ENCODE measurements at regions not wholly inside any gene's neighbourhood (a gene's known extent, or its start where the extent isn't known, plus 50 kb on each side); places are given as distances from the start of the nearest gene placed in this dataset.
"Not testable (repeated sequence)": the region's sequence is repeated elsewhere in the genome, so short reads cannot be mapped to it uniquely, and the experiment has no call there.

DNA sequence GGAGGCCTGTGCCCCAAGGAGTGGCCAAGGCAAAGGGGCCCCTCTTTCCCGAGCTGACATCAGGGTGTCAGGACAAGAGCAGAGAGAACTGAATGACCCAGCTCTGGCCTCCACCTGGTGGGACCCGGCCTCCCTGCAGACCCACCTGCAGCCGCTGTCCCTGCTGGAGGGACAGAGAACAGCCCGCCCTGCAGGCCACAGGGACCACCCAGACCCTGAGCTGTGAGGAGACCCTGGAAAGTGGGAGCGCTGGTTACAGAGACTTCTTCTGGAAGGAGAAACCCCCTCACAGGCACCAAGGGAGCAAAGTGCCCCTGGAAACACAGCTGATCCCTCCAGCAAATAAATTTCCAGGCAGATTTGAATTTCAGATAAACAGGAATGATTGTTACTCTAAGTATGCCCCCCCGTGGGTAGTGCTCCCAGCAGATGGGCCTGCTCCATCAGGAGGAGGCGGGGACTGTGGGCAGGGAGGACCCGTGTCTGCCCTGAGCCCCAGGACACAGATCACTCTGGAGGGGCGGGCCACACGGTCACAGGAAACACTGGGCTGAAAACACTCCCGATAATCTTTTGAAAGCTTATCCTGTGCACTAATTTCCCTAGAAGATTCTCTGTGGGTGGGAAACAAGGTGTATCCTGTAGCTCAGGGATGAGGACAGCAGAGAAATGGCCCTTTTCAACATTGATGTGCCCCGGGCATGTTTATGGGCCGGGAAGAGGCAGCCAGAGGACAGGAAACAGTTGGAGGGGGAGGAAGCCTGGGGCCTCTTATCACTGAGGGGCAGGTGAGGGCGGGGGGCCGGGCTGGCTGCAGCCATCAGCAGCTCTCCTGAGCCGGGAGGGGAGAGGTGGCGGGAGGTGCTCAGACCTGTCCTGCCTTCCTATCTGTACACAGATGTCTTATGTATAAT, 276.0 kb downstream of the ADGRD1 start:
- DNase-seq (ENCODE audit: low spot score) = no peak

DNA sequence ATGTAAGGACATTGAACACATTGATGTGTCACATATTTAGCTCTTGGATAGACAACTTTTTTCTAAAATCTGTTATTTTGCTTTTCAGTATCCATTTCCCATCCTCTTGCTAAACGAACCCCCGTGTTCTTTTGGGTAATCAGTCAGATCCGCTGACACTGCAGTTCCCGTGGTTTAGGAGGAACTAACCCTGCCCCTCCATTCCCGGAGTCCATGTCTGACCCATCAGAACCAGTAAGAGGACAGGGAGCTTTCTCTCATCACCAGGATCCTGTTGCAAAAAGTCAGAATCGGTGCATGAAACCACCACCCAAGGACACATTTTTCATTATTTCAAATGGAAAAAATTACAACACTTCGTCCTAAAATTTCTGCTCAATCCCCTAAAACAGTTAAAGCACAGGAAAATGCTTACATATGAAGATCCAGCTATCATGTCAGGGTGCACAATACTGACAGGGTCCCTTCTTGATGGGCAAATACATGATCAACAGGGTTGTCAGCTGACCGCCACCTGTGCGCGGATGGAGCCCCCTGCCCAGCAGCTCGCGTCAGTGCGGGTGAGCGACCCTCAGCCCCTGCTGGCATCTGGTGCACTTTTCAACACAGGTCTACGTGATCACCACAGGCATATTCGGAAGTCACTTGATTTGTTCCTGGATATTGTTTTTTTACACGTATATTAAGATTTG, 276.8 kb downstream of the ADGRD1 start:
- no peak for DNase-seq (ENCODE audit: low spot score)

DNA sequence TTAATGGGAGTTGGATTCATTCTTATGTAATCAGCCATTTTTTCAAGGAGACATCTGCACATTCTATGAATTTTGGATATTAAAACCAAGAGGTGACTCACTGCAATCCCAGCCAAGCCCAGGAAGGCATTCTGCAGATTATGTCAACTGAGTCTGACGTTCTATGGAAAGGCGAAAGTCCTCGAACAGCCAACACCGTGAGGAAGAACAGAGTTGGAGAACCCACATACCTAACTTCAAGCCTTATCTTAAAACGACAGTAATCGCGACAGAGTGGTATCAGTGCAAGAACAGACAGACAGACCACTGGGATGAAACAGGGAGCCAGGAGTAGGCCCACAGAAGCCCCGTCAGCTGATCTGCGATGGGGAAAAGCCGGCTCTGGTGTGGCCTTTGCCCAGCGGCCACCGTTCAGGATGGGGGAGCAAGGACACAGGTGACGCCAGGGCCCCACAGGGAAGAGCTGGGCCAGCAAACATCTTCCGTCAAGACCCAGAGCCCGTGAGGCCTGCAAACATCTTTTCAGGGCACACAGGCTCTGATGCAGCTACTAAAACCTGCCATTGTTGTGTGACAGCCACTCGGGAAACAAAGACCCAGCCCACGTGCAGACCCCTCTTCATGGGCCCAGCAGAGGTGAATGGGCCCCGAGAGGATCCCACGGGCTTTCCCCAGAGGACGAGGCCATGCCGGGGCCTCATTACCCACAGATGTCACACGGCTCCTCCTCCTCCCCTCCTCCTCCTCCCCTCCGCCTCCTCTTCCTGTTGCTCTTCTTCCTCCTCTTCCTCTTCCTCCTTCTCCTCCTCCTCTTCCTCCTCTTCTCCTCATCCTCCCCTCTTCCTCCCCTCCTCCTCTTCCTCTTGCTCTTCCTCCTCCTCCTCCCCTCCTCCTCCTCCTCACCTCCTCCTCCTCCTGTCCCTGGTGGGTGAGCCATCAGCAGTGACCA, 277.6 kb downstream of the ADGRD1 start:
- no peak for DNase-seq (ENCODE audit: low spot score)

DNA sequence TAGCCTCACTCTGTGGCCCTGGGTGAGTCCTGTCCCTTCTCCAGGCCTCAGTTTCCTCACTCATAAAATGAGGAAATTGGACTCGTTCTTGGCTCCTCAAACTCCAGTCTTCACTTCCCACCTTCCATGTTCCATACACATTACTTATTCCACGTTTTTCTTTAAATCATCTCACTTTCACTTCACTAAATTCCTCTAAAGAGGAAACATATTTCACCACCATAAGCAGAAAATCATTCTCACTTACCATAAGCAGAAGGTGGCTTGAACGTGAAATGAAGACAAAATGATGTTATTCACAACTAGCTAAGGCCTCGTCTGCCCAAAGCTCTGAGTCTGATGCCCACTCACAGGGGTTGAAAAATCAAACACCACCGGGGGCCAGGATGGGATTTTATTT, 278.3 kb downstream of the ADGRD1 start:
- DNase-seq (ENCODE audit: low spot score) = no peak

DNA sequence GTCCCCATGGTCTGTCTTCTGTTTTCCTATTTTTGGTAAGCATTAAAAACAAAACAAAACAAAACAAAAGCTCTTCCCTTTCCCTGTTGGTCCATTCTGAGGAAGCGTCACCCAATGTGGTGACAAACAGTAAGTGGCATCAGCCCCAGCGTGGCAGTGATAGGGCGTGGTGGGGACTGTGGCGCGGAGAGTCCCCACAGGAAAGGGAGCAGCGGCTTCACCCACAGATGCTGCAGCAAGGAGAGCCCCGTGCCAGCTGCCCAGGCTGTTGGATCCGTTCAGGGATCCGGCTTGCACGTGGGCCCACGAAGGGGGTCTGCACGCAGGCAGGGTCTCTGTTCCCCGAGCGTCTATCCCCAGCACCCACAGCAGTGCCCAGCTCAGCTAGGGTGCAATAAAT, 279.2 kb downstream of the ADGRD1 start:
- DNase-seq (ENCODE audit: low spot score) = not testable (repeated sequence)

DNA sequence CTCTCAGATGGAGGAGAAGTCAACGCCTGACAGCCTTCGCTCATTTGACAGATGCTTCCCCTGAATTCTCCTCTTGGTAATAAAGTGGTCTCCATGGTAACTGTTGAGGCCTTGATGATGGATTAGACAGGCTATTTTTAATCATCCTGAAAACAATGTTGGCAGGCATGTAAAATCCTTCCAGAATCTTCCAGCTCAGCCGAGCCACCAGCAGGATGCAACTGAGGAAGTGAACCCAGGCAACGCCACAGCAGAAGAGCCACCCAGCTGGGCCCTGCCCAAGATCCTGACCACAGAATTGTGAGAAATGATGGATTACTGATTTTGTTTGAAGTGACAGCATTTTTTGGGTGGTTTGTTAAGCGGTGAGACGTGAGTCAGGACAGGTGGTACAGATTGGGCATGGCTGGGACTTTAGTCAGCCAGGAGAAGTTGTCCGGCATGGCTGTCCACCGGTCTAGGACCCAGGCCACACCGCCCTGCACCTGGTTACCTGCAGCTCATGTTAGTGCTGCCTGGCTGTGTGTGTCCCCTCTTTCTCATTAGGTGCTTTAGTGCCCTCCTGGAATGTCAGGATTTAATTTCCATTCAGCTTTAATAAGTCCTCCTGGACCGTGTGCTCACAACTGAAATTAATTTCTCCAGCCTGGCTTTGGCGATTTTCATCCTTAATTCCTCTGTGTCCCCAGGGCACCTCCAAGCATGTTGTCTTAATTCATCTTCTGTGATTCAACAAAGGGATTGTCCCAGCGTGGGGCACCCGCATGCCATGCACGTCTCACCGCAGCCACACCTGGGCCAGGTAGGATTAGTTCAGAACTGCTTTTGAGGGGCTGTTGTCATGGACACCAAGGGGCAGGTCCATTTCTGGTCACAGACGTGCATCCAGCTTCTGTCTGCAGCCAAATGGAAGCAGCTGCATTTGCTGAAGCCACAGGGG, 280.4 kb downstream of the ADGRD1 start:
- not testable (repeated sequence) for DNase-seq (ENCODE audit: low spot score)

DNA sequence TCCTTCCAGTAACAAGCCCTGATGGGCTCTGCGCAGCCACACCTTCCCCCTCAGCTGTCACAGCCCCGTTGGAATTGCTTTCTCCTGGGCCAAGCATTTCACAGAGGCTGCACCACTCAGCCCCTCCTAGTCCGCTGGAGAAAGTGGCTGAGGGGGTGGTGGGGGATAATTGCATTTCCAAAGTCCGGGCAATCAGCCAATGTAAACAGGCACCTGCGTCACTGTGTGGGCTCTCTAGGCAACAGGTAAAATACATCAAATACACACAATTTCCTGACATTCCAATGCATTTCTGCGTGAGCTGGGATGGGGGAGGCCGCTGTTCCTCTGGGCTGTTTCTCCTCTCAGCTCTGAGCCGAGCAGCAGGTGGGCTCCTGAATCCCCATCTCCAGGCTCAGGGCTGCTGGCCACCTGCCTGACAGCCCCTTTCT, 281.1 kb downstream of the ADGRD1 start:
- not testable (repeated sequence) for DNase-seq (ENCODE audit: low spot score)

DNA sequence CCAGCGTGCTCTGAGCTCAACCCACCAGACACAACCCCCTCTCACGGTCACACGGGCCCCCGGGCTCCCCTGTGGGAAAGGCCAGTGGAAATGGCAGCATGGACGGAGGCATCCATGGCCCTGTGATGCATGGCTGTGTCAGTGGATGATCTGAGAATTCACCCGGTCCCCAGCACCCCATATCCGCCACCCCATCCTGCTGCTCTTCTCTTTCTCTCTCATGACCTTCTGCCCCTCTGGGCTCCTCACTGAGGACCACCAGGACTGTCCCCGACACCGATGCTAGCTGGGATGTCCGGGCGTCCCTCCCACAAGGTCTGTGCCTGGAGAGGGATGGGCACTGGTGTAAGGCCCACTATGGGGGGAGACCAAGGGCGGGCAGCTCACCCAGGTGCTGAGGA, 282.2 kb downstream of the ADGRD1 start:
- no peak for DNase-seq (ENCODE audit: low spot score)

DNA sequence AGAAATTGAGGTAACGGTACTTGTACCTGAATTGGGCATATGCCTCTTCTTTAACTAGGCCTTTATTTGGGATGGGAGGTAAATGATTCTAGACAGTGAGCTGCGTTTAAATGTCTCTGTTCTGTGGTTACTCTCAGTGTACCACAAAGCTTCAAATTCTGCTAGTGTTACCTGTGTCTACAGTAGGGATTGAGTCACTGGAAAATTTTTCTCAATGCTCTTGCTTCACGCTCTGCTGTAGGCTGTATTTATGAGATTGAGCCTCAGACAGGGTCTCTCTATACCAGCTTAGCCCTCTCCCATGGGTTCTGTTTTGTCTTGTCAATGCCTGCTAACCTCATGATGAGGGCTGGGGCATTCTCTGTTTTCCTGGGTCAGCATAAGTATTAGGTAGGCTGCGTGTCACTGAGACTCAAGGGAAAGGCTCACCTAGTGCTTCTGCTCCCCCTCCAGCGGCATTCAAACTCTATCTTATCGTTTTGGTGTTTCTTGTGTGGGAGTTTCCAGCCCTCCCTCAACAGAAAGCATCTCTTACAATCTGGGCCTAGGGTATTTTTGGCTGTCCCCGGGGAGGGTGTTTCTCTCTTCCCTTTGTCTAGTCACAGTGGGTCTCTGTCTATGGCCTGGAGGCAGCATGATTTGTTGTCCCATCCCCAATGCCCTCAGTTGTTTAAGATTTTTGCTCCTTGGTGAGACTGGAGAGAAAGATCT, 285.8 kb downstream of the ADGRD1 start:
- DNase-seq (ENCODE audit: low spot score) = no peak

DNA sequence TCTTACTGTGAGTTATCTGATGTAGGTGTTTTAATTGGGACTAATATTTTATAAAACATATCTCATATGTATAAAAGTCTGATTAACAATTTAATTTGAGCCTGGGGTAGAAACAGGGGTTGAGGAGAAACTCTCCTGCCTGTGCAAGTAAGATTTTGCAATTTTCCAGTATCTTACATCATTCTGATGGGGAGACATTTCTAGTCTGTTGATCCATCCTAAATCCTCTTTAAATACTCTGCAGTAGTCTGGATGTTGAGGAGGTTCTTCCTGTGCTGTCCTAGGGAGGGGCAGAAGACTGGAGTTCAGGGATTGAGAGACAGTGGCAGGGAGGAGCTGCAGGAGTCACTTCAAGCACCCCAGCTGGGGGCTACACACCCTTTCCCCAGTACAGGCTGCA, 287.8 kb downstream of the ADGRD1 start:
- DNase-seq (ENCODE audit: low spot score) = no peak

DNA sequence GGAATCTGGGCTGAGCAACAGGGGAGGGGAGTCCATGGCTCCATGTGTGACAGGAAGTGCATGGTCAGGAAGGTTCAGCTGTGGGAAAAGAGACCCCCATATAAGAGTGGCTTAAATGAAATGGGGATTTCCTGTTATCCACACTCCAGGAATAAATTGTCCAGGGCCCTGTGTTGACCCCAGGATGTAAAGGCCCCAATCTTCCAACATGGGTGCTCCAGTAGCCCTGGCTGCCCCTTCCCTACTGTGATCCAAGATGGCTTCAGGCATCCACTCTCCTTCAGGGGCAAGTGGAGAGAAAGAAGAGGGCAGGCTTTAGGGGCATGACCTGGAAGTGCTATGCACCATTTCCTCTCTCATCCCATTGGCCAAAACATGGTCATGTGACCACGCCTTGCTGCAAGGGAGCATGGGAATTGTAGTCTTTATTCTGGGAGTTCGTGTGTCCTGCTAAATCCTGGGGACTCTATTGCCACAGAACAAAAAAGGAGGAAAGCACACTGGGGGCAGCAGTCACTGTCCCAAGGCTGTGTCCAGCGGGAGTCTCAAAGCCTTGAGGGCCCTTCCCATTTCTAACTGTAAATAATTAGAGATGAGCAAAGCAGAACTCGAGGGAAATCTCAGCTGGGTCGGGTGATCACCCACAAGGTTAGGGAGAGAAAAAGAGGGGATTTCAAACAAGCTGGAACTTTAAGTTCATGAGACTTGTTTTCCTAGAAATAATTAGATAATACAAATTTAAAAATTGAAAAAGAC, 289.2 kb downstream of the ADGRD1 start:
- DNase-seq (ENCODE audit: low spot score) = no peak

DNA sequence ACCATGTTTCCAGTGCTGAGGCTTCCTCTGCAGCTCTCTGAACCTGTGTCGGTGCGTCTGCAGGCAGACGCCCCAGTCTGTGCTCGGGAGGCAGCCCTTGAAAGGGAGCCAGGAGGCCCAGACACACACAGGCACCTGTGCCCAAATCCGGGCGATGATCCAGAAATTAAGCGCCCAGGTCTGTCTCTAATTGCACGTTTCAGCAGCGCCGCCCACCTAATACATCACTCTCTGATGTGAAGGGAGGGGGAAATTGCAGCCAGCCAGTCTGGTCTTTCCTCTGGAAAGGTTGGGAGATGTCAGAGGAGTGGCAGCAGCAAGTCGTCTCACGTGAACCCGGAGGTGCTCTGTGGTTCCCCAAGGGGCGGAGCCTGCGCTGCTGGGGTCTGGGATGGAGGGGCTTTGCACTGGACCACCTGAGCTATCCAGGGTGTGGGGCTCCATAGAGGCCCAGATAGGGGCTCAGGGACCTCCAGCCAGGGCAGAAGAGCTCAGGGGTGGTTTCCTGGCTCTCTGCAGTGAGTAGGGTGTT, 290.5 kb downstream of the ADGRD1 start:
- not testable (repeated sequence) for DNase-seq (ENCODE audit: low spot score)

DNA sequence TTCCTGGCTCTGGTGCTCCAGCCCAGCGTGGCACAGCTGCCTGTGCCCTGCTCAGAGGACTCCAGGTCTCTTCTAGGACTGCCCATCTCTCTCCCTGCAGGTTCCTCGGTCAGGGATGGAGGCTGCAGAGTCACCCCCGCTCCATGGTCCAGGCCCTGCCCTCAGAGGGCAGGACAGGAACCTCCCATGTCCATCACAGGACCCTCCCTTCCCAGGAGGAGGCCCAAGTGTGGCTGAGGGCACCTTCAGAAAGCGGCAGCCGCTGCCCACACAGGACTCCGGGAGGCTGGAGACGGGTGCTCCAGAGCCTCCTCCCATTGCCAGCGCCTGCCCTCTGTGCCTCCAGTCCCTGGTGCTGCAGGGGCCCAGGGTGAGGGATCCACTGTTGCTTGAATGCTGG, 291.5 kb downstream of the ADGRD1 start:
- DNase-seq (ENCODE audit: low spot score) = not testable (repeated sequence)

DNA sequence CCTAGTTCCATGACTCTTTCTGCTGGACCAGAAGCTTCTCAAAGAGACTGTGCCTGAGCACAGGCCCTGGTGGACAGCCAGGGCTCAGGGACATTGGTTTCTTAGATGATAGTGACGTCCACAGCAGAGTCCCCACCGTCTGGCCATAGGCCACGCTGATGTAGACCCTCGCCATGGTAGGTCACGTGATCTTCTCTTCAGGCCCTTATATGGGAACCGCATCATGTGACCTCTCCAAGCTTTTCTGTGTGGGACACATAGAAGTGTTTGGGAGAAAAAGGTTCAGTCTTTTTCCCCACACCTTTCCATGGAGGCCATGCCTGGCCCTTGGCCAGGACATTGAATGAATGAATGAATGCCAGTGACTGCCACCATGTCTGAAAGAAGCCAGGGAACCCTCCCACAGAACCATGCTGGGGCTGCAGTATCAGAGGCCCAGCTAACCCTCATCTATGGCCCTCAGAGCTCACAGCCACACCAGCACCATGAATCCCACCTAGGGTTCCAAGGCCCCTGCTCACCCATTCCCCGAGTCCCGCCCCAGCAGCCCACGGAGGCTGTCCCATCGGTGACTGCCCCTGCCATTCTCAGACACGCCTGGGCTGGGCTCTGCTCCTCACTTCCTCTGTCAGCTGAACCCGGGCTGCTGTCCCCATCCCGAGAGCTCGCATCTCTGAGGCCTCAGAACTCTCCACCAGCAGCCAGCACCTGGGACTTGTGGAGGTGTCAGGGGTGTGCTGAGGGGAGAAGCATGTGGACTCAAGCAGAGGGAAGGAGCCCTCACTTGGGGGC, 292.1 kb downstream of the ADGRD1 start:
- DNase-seq (ENCODE audit: low spot score) = no peak

DNA sequence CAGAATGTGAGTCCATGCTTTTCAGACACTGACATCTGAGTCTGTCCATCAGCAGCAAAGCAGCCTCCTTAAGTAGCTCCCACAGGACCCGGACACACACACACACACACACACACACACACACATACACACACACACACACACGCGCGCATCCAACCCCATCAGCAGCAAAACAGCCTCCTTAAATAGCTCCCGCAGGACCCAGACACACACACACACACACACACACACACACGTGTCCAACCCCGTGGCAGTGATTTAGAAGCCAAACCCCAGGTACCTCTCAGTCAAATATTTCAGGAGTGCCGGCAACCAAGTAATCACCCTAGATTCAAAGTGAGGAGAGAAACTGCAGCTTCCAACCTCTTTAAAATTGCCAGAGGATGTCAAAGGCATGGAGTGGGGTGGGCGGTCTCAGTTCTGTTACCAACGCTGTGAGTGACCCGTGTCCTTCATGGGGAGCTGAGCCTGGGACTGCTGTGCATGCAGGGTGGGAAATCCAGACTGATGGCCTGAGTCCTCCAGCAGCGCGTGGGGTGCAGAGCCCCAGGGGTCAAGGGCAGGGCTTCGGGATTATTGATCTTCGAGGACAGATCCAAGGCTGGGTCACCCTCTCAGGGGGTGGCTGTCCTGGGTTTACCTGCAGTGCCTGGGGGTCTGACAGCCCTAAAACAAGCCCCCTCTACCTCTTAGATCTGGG, 293.5 kb downstream of the ADGRD1 start:
- not testable (repeated sequence) for DNase-seq (ENCODE audit: low spot score)

DNA sequence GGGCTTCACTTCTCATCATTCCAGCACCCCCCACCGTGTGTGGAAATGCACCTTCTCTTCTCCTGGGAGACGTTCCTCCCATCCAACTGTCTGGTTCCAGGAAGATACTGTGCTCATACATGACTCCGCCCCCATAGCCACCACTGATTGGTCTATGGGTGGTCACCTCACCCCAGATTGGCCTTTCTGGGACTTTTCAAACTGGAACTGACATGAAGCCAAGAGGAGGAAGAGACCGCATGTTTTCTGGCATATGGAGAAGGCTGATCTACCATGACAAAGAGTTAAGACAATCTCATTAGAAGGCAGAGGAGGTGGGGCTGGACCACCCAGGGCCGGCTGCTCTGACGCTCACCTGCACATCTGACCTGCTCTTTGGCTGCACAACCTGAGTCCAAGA, 294.2 kb downstream of the ADGRD1 start:
- DNase-seq (ENCODE audit: low spot score) = not testable (repeated sequence)

DNA sequence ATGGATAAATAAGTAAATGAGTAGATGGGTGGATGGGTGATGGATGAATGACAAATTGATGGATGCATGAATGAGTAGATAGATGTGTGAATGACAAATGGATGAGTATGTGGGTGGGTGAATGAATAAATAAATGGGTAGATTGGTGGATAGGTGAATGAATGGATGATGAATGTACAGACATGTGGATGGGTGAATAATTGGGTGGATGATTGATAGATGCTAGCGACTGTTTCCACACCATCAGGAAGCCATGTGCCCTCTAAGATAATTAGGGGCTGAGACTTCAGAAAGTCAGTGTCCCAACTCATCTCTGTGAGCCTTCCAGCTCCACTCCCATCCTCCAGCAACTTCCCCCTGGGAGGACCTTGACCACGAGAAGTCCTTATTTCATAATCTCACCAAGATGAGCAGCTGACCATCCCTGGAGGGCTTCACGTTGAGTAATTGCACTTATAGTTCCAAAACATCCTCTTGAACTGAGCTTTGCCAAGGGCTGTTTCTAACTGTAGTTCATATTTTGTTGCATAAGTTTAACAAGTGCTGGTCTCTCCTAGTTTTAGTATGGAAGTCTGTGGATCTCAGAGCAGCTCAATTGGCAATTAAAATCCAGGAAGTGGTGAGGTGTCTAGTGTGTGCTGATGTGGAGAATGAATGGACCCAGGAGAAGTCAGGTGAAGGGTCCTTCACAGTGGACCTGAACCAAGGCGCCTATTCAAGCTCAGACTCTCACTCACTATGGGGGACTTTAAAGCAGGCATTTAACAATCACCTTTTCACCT, 295.7 kb downstream of the ADGRD1 start:
- DNase-seq (ENCODE audit: low spot score) = no peak

All from CD4-positive, alpha-beta T cell treated with Interleukin-2 at 100 ng/mL for 4 hours (primary cell).